GM19468 (cell line): ENCODE measurements at regions not wholly inside any gene's neighbourhood (a gene's known extent, or its start where the extent isn't known, plus 50 kb on each side); places are given as distances from the start of the nearest gene placed in this dataset.

Experiments
- ATAC-seq: cut with Tn5 transposase; IDR thresholded peaks from one replicate; pipeline ENCODE4 v1.9.1; 2021; ENCODE audit warnings: mild to moderate bottlenecking, moderate library complexity, moderate number of reproducible peaks; ENCODE audit not compliant: unreplicated experiment; ENCODE audit errors: extremely low read depth

GRCh38 chr4:152101556-152102435 lies 341.0 kb upstream of the GATB start:
- no peak for ATAC-seq

- ATAC-seq = no peak
Measured at GRCh38 chr4:152100379-152101201, 339.8 kb upstream of the GATB start.

- no peak for ATAC-seq
Measured at GRCh38 chr4:152099981-152100378, 339.2 kb upstream of the GATB start.

DNA sequence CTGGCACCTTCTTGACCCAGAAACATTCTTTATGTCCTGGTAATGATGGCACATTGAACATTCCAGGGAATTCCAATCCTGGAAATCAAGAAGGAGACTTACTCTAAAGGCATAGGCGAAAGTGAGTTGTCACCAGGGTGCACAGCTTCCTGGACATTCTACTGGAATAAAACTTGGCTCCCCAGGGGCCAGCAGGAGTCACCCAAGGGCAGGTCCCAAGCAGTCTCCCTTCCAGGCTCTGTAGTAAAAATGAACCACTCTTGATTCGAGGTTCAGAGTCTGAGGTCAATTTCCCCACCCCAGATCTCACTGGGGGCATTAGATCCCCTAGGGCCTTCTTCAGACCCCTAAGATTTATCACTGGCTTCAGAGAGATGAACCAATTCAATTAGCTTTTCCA lies 338.7 kb upstream of the GATB start:
- no peak for ATAC-seq

- no peak for ATAC-seq
Measured at GRCh38 chr4:152099061-152099425, 338.2 kb upstream of the GATB start.

- no peak for ATAC-seq
Measured at GRCh38 chr4:152098365-152099060, 337.7 kb upstream of the GATB start.

- ATAC-seq = no peak
Measured at GRCh38 chr4:152097371-152097770, 336.6 kb upstream of the GATB start.

- ATAC-seq = no peak
Measured at GRCh38 chr4:152095701-152096070, 334.9 kb upstream of the GATB start.

DNA sequence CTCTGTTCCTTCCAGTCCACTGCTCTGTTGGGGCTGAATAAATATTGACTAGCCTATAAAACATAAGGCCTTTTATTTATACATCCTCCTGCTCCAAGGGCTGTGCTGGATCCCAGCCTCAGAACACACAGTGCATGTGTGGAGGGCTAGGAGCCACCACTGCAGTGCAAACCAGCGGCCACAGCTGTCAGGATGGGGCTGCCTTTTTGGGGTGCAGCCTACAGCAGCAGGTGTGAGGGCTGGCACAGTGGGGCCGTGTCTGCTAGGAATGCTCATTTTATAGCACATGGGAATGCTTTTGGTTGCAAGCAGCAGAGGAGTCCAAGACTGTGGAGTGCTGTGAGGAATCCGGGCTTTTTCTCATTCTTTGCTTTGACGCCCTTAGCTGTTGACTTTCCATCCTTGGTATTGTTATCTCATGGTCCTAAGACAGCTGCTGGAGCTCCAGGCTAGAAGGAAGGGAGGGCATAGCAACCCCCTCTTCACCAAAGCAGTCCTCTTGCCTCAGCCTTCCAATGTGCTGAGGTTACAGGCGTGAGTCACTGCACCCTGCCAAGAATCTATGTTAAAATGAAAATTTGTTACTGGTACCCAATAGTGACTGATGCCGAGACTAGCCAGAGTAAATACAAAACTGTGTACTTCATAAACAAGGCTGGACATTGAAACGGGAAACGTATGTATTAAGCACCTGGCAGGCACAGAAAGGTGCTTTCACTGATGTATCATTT lies 334.3 kb upstream of the GATB start:
- no peak for ATAC-seq

GRCh38 chr4:152091405-152091804 lies 330.6 kb upstream of the GATB start:
- no peak for ATAC-seq

DNA sequence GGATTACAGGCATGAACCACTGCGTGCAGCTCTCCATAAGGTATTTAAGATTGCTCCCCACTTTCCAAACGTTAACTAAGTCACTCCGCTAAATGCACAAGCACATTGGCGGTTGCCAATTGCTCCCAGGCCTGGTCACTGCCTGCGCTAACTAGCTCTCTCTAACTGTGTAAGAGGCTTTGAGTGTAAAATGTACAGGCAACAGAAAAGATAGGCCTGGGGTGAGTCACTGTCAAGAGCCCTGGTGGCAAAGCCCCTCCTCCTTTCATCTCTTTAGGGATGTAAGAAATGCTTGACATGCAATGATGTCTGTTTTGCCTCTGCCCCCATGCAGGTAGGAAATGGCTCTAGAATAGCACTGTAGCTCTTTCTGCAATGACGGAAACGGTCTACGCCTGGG lies 329.7 kb upstream of the GATB start:
- no peak for ATAC-seq

GRCh38 chr4:152089584-152089983 lies 328.8 kb upstream of the GATB start:
- ATAC-seq = no peak

DNA sequence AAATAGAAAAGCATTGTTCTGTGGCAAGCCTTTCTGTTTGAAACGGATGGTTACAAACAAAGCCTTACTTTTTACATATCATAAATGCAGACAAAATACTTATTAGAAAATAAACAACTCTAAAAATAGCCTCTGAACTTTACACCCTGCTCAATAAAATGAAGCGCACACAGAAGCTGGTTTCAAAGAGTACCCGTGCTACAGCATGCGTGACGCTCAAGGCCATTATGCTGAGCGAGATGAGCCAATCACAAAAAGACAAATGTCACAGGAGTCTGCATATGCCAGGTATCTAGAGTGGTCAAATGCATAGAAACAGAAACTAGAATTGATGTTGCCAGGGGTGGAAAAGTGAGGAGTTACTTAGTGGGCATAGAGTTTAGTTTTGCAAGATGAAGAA lies 326.5 kb upstream of the GATB start:
- ATAC-seq = no peak

DNA sequence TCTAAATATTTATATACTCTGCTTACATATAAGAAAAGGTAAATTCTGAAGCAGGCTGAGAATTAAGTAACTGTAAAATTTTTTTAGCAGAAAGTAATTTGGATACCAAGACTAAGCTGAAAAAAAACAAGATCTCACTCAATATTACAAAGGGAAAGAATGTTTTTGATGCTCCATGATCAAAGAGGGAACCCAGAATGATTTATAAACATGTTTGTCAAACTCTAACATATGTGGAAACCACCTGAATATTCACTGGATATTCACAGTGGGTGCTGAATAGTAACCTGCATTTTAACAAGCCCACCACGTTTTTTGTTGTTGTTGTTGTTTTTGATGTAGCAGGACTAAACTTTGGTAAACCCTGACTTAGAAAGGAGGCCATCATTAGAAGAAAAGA lies 324.9 kb upstream of the GATB start:
- ATAC-seq = no peak

GRCh38 chr4:152083338-152083737 lies 322.5 kb upstream of the GATB start:
- no peak for ATAC-seq

- no peak for ATAC-seq
Measured at GRCh38 chr4:152081024-152081423, 320.2 kb upstream of the GATB start.

- no peak for ATAC-seq
Measured at GRCh38 chr4:152079543-152080293, 318.9 kb upstream of the GATB start.

DNA sequence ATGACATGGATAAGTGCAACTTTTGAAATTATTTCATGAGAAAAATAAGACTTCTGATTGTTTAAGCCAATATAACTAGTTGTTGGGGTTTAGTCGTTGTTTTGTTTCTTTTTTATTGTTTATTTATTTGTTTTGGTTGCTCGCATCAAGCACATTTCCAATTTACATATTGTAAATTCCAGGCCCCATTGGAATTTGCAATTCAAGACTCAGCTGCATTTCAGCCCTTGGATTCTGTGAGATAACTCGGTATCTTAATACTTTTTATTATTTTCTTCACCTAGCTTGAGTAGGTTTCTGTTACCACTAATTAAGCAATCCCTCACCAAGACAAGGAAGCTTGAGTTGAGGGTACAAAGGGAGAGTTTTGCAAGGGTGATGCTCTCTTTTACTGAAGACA lies 318.3 kb upstream of the GATB start:
- ATAC-seq = no peak

DNA sequence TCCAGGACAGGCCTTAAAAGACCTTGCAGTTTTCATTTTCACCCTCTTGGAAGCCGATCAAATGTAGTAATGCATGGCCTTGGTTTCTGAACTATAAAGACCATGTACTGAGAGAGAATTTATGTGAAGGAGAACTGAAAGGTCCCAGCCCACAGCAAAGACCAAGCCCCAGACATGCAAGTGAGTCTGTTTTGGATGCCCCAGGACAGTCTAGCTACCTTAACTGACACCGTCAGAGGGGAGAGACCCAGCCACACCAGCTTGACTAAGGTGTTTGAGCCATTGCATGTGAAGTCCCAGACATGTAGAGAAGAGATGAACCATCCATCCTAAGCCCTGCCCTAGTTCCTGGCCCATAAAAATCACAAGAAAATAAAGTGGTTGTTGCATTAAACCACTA lies 316.8 kb upstream of the GATB start:
- ATAC-seq = no peak
